IMR-90 (cell line): ENCODE measurements at regions not wholly inside any gene's neighbourhood (a gene's known extent, or its start where the extent isn't known, plus 50 kb on each side); places are given as distances from the start of the nearest gene placed in this dataset.

ENCODE experiments used
- ATAC-seq: fragments of 200-7000 bp; cut with Tn5 transposase; 2 replicates; pipeline ENCODE4 v1.9.1; 2020; ENCODE audit warnings: low read depth, mild to moderate bottlenecking, moderate library complexity
- BruUV-seq: library from RNA; stranded (reverse); fragments of 400-500 nt; replicated peaks from 2 replicates; lab custom pipeline; 2021; lab: Mats Ljungman, UMichigan
- CTCF ChIA-PET: fragments of 300-600 bp; formaldehyde crosslinking; extraction: SDS; loops from one replicate; lab custom pipeline; 2021; ENCODE audit warnings: antibody characterized with exemption; lab: Yijun Ruan, JAX
- POLR2A ChIA-PET: fragments of 300-600 bp; sonication (Branson Sonifier 250); formaldehyde crosslinking; loops from one replicate; lab custom pipeline; 2022; ENCODE audit warnings: antibody characterized with exemption; ENCODE audit not compliant: unreplicated experiment; lab: Charles Lee
- DNase-seq: peaks from one replicate; pipeline ENCODE4 v3.0.0; 2013
- H2AFZ ChIP-seq: replicated peaks from 2 replicates; pipeline ENCODE3; 2013; ENCODE audit warnings: low read length, mild to moderate bottlenecking; ENCODE audit not compliant: poor library complexity
- H2AK5ac ChIP-seq: 2 replicates; pipeline ENCODE4 v1.6.1; 2013; ENCODE audit warnings: low read depth, low read length, inconsistent platforms
- H2AK9ac ChIP-seq: replicated peaks from 2 replicates; pipeline ENCODE3; 2013; ENCODE audit warnings: mild to moderate bottlenecking, low read depth, low read length, moderate library complexity; ENCODE audit not compliant: poor library complexity
- H2BK120ac ChIP-seq: 2 replicates; pipeline ENCODE4 v1.6.1; 2013; ENCODE audit warnings: low read depth, low read length, inconsistent platforms
- H2BK15ac ChIP-seq: 3 replicates; pipeline ENCODE4 v1.6.1; 2013; ENCODE audit warnings: low read depth, low read length, inconsistent platforms
- H2BK20ac ChIP-seq: 2 replicates; pipeline ENCODE4 v1.6.1; 2013; ENCODE audit warnings: low read depth, mild to moderate bottlenecking, inconsistent platforms, low read length, moderate library complexity
- H2BK5ac ChIP-seq: 2 replicates; pipeline ENCODE4 v1.6.1; 2013; ENCODE audit warnings: mild to moderate bottlenecking, low read depth, low read length, inconsistent platforms; ENCODE audit not compliant: poor library complexity, severe bottlenecking
- H3K14ac ChIP-seq: replicated peaks from 2 replicates; pipeline ENCODE4 v1.6.1; 2013; ENCODE audit warnings: low read depth, low read length, inconsistent platforms
- H3K18ac ChIP-seq: 2 replicates; pipeline ENCODE4 v1.6.1; 2013; ENCODE audit warnings: low read depth, low read length, control low read depth
- H3K23ac ChIP-seq: 2 replicates; pipeline ENCODE4 v1.6.1; 2013; ENCODE audit warnings: low read depth, low read length, inconsistent platforms
- H3K27ac ChIP-seq: 2 replicates; pipeline ENCODE4 v1.5.1; 2013; ENCODE audit warnings: mild to moderate bottlenecking, control low read depth, low read length; ENCODE audit not compliant: insufficient read depth
- H3K27me3 ChIP-seq: 2 replicates; pipeline ENCODE4 v1.6.1; 2013; ENCODE audit warnings: low read length; ENCODE audit not compliant: control insufficient read depth, insufficient read depth
- H3K36me3 ChIP-seq: 2 replicates; pipeline ENCODE4 v1.6.1; 2013; ENCODE audit warnings: low read length, mixed read lengths; ENCODE audit not compliant: control insufficient read depth, insufficient read depth
- H3K4ac ChIP-seq: 2 replicates; pipeline ENCODE4 v1.6.1; 2013; ENCODE audit warnings: low read depth, low read length, inconsistent platforms
- H3K4me1 ChIP-seq: 2 replicates; pipeline ENCODE4 v1.6.1; 2013; ENCODE audit warnings: low read length, mixed read lengths; ENCODE audit not compliant: control insufficient read depth, insufficient read depth
- H3K4me2 ChIP-seq: 2 replicates; pipeline ENCODE4 v1.6.1; 2013; ENCODE audit warnings: low read depth, mild to moderate bottlenecking, control low read depth, low read length, moderate library complexity
- H3K4me3 ChIP-seq: 2 replicates; pipeline ENCODE4 v1.5.1; 2013; ENCODE audit warnings: low read depth, mild to moderate bottlenecking, control low read depth, low read length, moderate library complexity; ENCODE audit not compliant: insufficient read depth
- H3K56ac ChIP-seq: 2 replicates; pipeline ENCODE4 v1.6.1; 2013; ENCODE audit warnings: low read length, inconsistent platforms; ENCODE audit not compliant: insufficient read depth; ENCODE audit errors: extremely low read depth
- H3K79me1 ChIP-seq, 2 experiments: 2 replicates each; pipeline ENCODE4 v1.6.1; 2013; ENCODE audit warnings: low read length in 2 of 2, inconsistent platforms in 1 of 2, low read depth in 1 of 2
- H3K9ac ChIP-seq: 2 replicates; pipeline ENCODE4 v1.6.1; 2013; ENCODE audit warnings: low read depth, low read length, control low read depth
- H3K9me1 ChIP-seq: 2 replicates; pipeline ENCODE4 v1.6.1; 2013; ENCODE audit warnings: low read length, inconsistent platforms; ENCODE audit not compliant: insufficient read depth
- H3K9me3 ChIP-seq: 2 replicates; pipeline ENCODE4 v1.6.1; 2013; ENCODE audit warnings: low read length; ENCODE audit not compliant: control insufficient read depth, insufficient read depth
- H4K20me1 ChIP-seq: 2 replicates; pipeline ENCODE4 v1.6.1; 2013; ENCODE audit warnings: low read length, inconsistent platforms; ENCODE audit not compliant: insufficient read depth
- H4K5ac ChIP-seq: 2 replicates; pipeline ENCODE4 v1.6.1; 2013; ENCODE audit warnings: mild to moderate bottlenecking, low read depth, low read length, control low read depth
- H4K8ac ChIP-seq, 2 experiments: 2 replicates each; pipeline ENCODE4 v1.6.1; 2013; ENCODE audit warnings: low read depth in 2 of 2, low read length in 2 of 2, control low read depth in 1 of 2, inconsistent platforms in 1 of 2
- H4K91ac ChIP-seq: 2 replicates; pipeline ENCODE4 v1.6.1; 2013; ENCODE audit warnings: low read depth, low read length, inconsistent platforms; ENCODE audit not compliant: insufficient read depth
- BHLHE40 ChIP-seq: fragments of 150-350 bp; IDR thresholded peaks from 2 replicates; pipeline ENCODE4 v1.6.1; 2016; ENCODE audit warnings: mild to moderate bottlenecking, low read depth, low read length
- CEBPB ChIP-seq: IDR thresholded peaks from 2 replicates; pipeline ENCODE4 v1.6.1; 2012; ENCODE audit warnings: low read depth, low read length, improper control_type of control experiment
- CHD1 ChIP-seq: IDR thresholded peaks from 2 replicates; pipeline ENCODE4 v1.6.1; 2012; ENCODE audit warnings: low read depth, low read length, improper control_type of control experiment
- CTCF ChIP-seq: conservative IDR thresholded peaks from 2 replicates; pipeline ENCODE4 v1.5.1; 2012; ENCODE audit warnings: mild to moderate bottlenecking, low read depth, low read length, improper control_type of control experiment
- ELK1 ChIP-seq: fragments of 150-350 bp; IDR thresholded peaks from 2 replicates; pipeline ENCODE4 v1.6.1; 2016; ENCODE audit warnings: low read depth, mild to moderate bottlenecking, low read length, moderate library complexity, borderline replicate concordance
- FOS ChIP-seq: fragments of 150-350 bp; IDR thresholded peaks from 2 replicates; pipeline ENCODE4 v1.6.1; 2016; ENCODE audit warnings: low read depth, low read length
- MAFK ChIP-seq: IDR thresholded peaks from 2 replicates; pipeline ENCODE4 v1.6.1; 2012; ENCODE audit warnings: low read depth, low read length, improper control_type of control experiment
- MAZ ChIP-seq: IDR thresholded peaks from 2 replicates; pipeline ENCODE4 v1.6.1; 2012; ENCODE audit warnings: low read depth, mild to moderate bottlenecking, low read length, improper control_type of control experiment, moderate library complexity, borderline replicate concordance
- MXI1 ChIP-seq: IDR thresholded peaks from 2 replicates; pipeline ENCODE4 v1.6.1; 2012; ENCODE audit warnings: low read depth, mild to moderate bottlenecking, low read length, moderate library complexity, borderline replicate concordance
- NFE2L2 ChIP-seq: fragments of 150-350 bp; IDR thresholded peaks from 2 replicates; pipeline ENCODE4 v1.6.1; 2016; ENCODE audit warnings: low read depth, mild to moderate bottlenecking, low read length
- POLR2A ChIP-seq: IDR thresholded peaks from 2 replicates; pipeline ENCODE4 v1.6.1; 2012; ENCODE audit warnings: mild to moderate bottlenecking, low read depth, low read length
- RAD21 ChIP-seq: IDR thresholded peaks from 2 replicates; pipeline ENCODE4 v1.6.1; 2012; ENCODE audit warnings: low read length, improper control_type of control experiment
- RCOR1 ChIP-seq: IDR thresholded peaks from 2 replicates; pipeline ENCODE4 v1.6.1; 2012; ENCODE audit warnings: mild to moderate bottlenecking, low read length, improper control_type of control experiment; ENCODE audit not compliant: insufficient replicate concordance
- RFX5 ChIP-seq: IDR thresholded peaks from 2 replicates; pipeline ENCODE4 v1.8.0; 2012; ENCODE audit warnings: low read depth, mild to moderate bottlenecking, low read length, moderate library complexity
- SMC3 ChIP-seq: fragments of 150-350 bp; IDR thresholded peaks from 2 replicates; pipeline ENCODE4 v1.6.1; 2016; ENCODE audit warnings: low read depth, mild to moderate bottlenecking, antibody characterized with exemption, low read length, moderate library complexity
- USF2 ChIP-seq: fragments of 150-350 bp; IDR thresholded peaks from 2 replicates; pipeline ENCODE4 v1.6.1; 2017; ENCODE audit warnings: mild to moderate bottlenecking, antibody characterized with exemption, low read length, low read depth
- WGBS, 2 experiments: methylation state at CpG; one replicate each; pipeline versions ENCODE4 v1.1.5 to v1.1.7; 2013; ENCODE audit warnings: missing lambda C conversion rate in 2 of 2; ENCODE audit not compliant: insufficient read length in 1 of 2; ENCODE audit errors: extremely low coverage in 2 of 2; 5-methylcytosine and 5-hydroxymethylcytosine counted together
- dilution Hi-C: fragments of 300-500 bp; cut with HindIII; formaldehyde crosslinking; loops from one replicate; pipeline ENCODE4 v1.14.3; 2018; ENCODE audit warnings: low sequenced_read_pairs; ENCODE audit not compliant: unreplicated experiment
- in situ Hi-C: fragments of 300-500 bp; cut with MboI; formaldehyde crosslinking; loops from 3 replicates; pipeline ENCODE4 v1.14.3; 2019; ENCODE audit warnings: low sequenced_read_pairs, inconsistent platforms, mixed read lengths
- intact Hi-C: fragments of 100-400 bp; cut with micrococcal nuclease; formaldehyde crosslinking; loops from 2 replicates; pipeline ENCODE4 v1.10.0; 2022

- BruUV-seq = no TSS peak
- Histone ChIP-seq H4K91ac (no peak overlapping the region), H3K4me3 (no peak overlapping the region), H2AK9ac (no peak overlapping the region), H2AFZ (no peak overlapping the region), H2BK15ac (no peak overlapping the region), H4K5ac (no peak overlapping the region), H3K9me3 (no peaks in the 10 kb centered on the region), H2AK5ac (no peak overlapping the region), H2BK20ac (no peak overlapping the region), H3K4ac (no peak overlapping the region), H3K14ac (no peak overlapping the region), H2BK120ac (no peak overlapping the region), H3K18ac (no peak overlapping the region), H4K20me1 (no peaks in the 10 kb centered on the region), H4K8ac (no peak overlapping the region), H3K27ac (no peak overlapping the region), H3K9me1 (peaks cover 4% of the 10 kb centered on the region), H3K27me3 (no peaks in the 10 kb centered on the region; the same call in 1 of the 2 replicates), H3K56ac (no peak overlapping the region), H3K9ac (no peak overlapping the region), H3K4me1 (peaks cover 2% of the 10 kb centered on the region), H3K36me3 (no peaks in the 10 kb centered on the region), H3K23ac (no peak overlapping the region), H3K4me2 (no peak overlapping the region), H3K79me1 (no peaks in the 10 kb centered on the region), H2BK5ac (no peak overlapping the region)
- no CpG with 5 or more reads among the region's 3 CpGs for WGBS, 2 experiments
- CTCF ChIA-PET = no interaction called here
- DNase-seq (no peak), ATAC-seq (no peak)
- POLR2A ChIA-PET = no interaction called here
- dilution Hi-C loops (no loop called here), intact Hi-C loops (no loop called here), in situ Hi-C loops (no loop called here)
- TF ChIP-seq POLR2A = no peak
- no peak for TF ChIP-seq ELK1
- TF ChIP-seq RCOR1 = no peak
- TF ChIP-seq NFE2L2 = no peak
- TF ChIP-seq RAD21 = no peak
- TF ChIP-seq SMC3 = no peak
- no peak for TF ChIP-seq USF2
- TF ChIP-seq MAFK = no peak
- TF ChIP-seq MXI1 = no peak
- no peak for TF ChIP-seq CEBPB
- no peak for TF ChIP-seq RFX5
- TF ChIP-seq BHLHE40 = no peak
- TF ChIP-seq MAZ = no peak
- no peak for TF ChIP-seq CHD1
- no peak for TF ChIP-seq CTCF
- TF ChIP-seq FOS = no peak
Observed at GRCh38 chr6:15739867-15740266, 77.0 kb upstream of the DTNBP1 start.
